Breast epithelium (tissue), 4 donors: ENCODE measurements at regions not wholly inside any gene's neighbourhood (a gene's known extent, or its start where the extent isn't known, plus 50 kb on each side); places are given as distances from the start of the nearest gene placed in this dataset.

Experiments
- DNase-seq, 2 donors: peaks; one replicate each; pipeline ENCODE4 v3.0.0-alpha.2; 2019; ENCODE audit warnings: low spot score in 2 of 2
- H3K27ac ChIP-seq, 2 donors: fragments of 200-600 bp; sonication (generic) in 1 of 2; one replicate each; pipeline ENCODE4 v1.5.1; 2016 to 2019; ENCODE audit warnings: mild to moderate bottlenecking in 1 of 2
- H3K27me3 ChIP-seq, 2 donors: fragments of 200-600 bp; sonication (generic) in 1 of 2; one replicate each; pipeline versions ENCODE4 v1.5.1 to v1.6.0; 2017 to 2019; ENCODE audit warnings: control low read depth in 1 of 2, mild to moderate bottlenecking in 1 of 2
- H3K36me3 ChIP-seq: fragments of 200-600 bp; one replicate; pipeline ENCODE4 v1.5.1; 2019
- H3K4me1 ChIP-seq, 2 donors: fragments of 200-600 bp; sonication (generic); one replicate each; pipeline ENCODE4 v1.5.1; 2016 to 2019; ENCODE audit warnings: control low read depth in 1 of 2
- H3K4me3 ChIP-seq, 3 donors: fragments of 200-600 bp; sonication (generic); 1 replicate in 2 of 3; 2 replicates in 1 of 3; pipeline ENCODE4 v1.5.1; 2016 to 2019; ENCODE audit warnings: mild to moderate bottlenecking in 3 of 3, moderate library complexity in 2 of 3
- H3K9me3 ChIP-seq, 2 donors: fragments of 200-600 bp; sonication (generic) in 1 of 2; one replicate each; pipeline ENCODE4 v1.5.1; 2016 to 2019; ENCODE audit warnings: control low read depth in 1 of 2
- CTCF ChIP-seq, 3 donors: fragments of 450-650 bp; IDR thresholded peaks; one replicate each; pipeline ENCODE4 v1.5.1; 2016 to 2017; ENCODE audit warnings: antibody characterized with exemption in 3 of 3, mild to moderate bottlenecking in 3 of 3, moderate library complexity in 3 of 3
- POLR2A ChIP-seq: fragments of 450-650 bp; IDR thresholded peaks from one replicate; pipeline ENCODE4 v1.6.1; 2016; ENCODE audit warnings: antibody characterized with exemption, mild to moderate bottlenecking, moderate library complexity
- POLR2AphosphoS5 ChIP-seq, 3 donors: sonication (generic); formaldehyde crosslinking; IDR thresholded peaks; one replicate each; pipeline ENCODE4 v1.6.1; 2017; ENCODE audit warnings: antibody characterized with exemption in 3 of 3
- intact Hi-C: fragments of 100-400 bp; cut with DNase I; formaldehyde crosslinking; loops from one replicate; pipeline ENCODE4 v1.15.1; 2023; ENCODE audit warnings: low total_unique reads

- H3K9me3 ChIP-seq = no peaks in the 10 kb centered on the region
- no peak overlapping the region for H3K27ac ChIP-seq
- H3K27me3 ChIP-seq = no peaks in the 10 kb centered on the region
- intact Hi-C loops = no loop called here
- no peaks in the 10 kb centered on the region for H3K4me1 ChIP-seq
- no peak overlapping the region for H3K4me3 ChIP-seq
- no peaks in the 10 kb centered on the region for H3K36me3 ChIP-seq
- DNase-seq = no peak
- TF ChIP-seq POLR2A (no peak), CTCF (IDR thresholded peaks at IDR 0.05) (no peak), POLR2AphosphoS5 (IDR thresholded peaks at IDR 0.05) (no peak)
Observed at GRCh38 chr15:37574985-37575384, 359.5 kb upstream of the TMCO5A start.

GRCh38 chr15:37576952-37577351 is 357.5 kb upstream of the TMCO5A start:
- no peak for DNase-seq
- TF ChIP-seq CTCF (IDR thresholded peaks at IDR 0.05) = no peak
- no peak for TF ChIP-seq POLR2A
- no peak for TF ChIP-seq POLR2AphosphoS5 (IDR thresholded peaks at IDR 0.05)
- H3K27ac ChIP-seq = no peak overlapping the region
- H3K4me1 ChIP-seq = no peaks in the 10 kb centered on the region
- no peaks in the 10 kb centered on the region for H3K36me3 ChIP-seq
- peaks cover 2% of the 10 kb centered on the region in 2 donors for H3K9me3 ChIP-seq
- intact Hi-C loops = no loop called here
- no peaks in the 10 kb centered on the region for H3K27me3 ChIP-seq
- no peak overlapping the region for H3K4me3 ChIP-seq

GRCh38 chr15:37581866-37582532 is 352.4 kb upstream of the TMCO5A start:
- Histone ChIP-seq H3K9me3 (peaks cover 13 to 14% of the 10 kb centered on the region in 2 donors), H3K4me1 (no peaks in the 10 kb centered on the region), H3K27ac (no peak overlapping the region), H3K36me3 (no peaks in the 10 kb centered on the region), H3K27me3 (no peaks in the 10 kb centered on the region), H3K4me3 (no peak overlapping the region)
- no peak for TF ChIP-seq POLR2AphosphoS5 (IDR thresholded peaks at IDR 0.05)
- TF ChIP-seq CTCF (IDR thresholded peaks at IDR 0.05) = no peak
- TF ChIP-seq POLR2A = no peak
- intact Hi-C loops = no loop called here
- no peak for DNase-seq

GRCh38 chr15:37582852-37583251 is 351.6 kb upstream of the TMCO5A start:
- Histone ChIP-seq H3K27ac (no peak overlapping the region), H3K4me1 (no peaks in the 10 kb centered on the region), H3K4me3 (no peak overlapping the region), H3K27me3 (no peaks in the 10 kb centered on the region), H3K36me3 (no peaks in the 10 kb centered on the region), H3K9me3 (peaks cover 13 to 14% of the 10 kb centered on the region in 2 donors)
- intact Hi-C loops = no loop called here
- no peak for DNase-seq
- TF ChIP-seq POLR2A = no peak
- TF ChIP-seq CTCF (IDR thresholded peaks at IDR 0.05) = no peak
- TF ChIP-seq POLR2AphosphoS5 (IDR thresholded peaks at IDR 0.05) = no peak

GRCh38 chr15:37586011-37586583 is 348.3 kb upstream of the TMCO5A start:
- TF ChIP-seq CTCF (IDR thresholded peaks at IDR 0.05) (no peak), POLR2A (no peak), POLR2AphosphoS5 (IDR thresholded peaks at IDR 0.05) (no peak)
- Histone ChIP-seq H3K27me3 (no peaks in the 10 kb centered on the region), H3K4me3 (peak overlapping the region in 1 of 3 donors; percentile 22), H3K27ac (no peak overlapping the region), H3K4me1 (no peaks in the 10 kb centered on the region), H3K36me3 (no peaks in the 10 kb centered on the region), H3K9me3 (peaks cover 13 to 14% of the 10 kb centered on the region in 2 donors)
- intact Hi-C loops = no loop called here
- DNase-seq = no peak
